Tibial nerve (tissue), 3 donors: ENCODE measurements at regions not wholly inside any gene's neighbourhood (a gene's known extent, or its start where the extent isn't known, plus 50 kb on each side); places are given as distances from the start of the nearest gene placed in this dataset.

Source experiments
- CTCF ChIP-seq, 5 experiments: fragments of 200-600 bp in 3 of 5; fragments of 450-650 bp in 2 of 5; sonication (generic) in 3 of 5; IDR thresholded peaks; one replicate each; pipeline ENCODE4 v1.5.1; 2016 to 2019; ENCODE audit warnings: antibody characterized with exemption in 5 of 5, mild to moderate bottlenecking in 3 of 5, moderate library complexity in 2 of 5
- POLR2A ChIP-seq, 2 donors: fragments of 450-650 bp; IDR thresholded peaks; one replicate each; pipeline ENCODE4 v1.6.1; 2017; ENCODE audit warnings: antibody characterized with exemption in 2 of 2, mild to moderate bottlenecking in 2 of 2, moderate library complexity in 2 of 2

DNA sequence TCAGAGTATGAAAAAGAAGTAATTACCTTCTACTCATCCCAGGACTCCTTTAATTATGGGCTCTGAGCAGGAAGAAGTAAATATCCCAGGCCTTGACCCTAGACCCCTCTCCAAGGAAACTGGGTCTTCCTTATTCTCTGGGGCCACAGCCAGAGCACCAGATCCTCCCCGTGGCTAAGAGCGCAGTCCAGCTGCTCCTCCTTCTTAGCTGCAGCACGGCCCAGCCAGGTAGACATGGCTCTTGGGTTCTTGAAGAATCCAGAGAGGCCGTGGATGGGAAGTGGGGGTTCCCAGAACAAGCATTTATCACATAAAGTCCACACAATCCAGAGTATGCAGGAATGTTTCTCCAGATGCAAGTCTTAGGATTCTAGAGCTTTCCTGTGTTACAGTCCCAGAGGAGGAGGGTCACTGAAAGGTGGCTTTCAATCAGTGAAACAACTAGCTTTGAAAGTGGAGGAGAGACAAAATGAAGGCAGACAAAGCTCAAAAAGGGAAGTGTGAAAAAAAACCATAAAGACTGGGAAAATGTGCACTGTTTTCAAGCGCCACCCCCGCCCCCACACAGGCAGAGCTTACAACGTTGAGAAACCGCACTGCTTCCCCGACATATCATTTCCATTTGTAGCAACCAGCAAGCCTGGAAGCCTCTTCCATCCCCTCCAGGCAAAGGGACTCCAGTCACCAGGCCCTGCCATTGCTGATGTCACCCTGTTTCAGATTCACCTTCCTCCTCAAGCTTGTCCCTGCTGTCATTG is 396.5 kb upstream of the MKI67 start:
- TF ChIP-seq CTCF (IDR thresholded peaks at IDR 0.05) (no peak), POLR2A (IDR thresholded peaks at IDR 0.05) (no peak)
